ENCODE measurements at regions not wholly inside any gene's neighbourhood (a gene's known extent, or its start where the extent isn't known, plus 50 kb on each side); places are given as distances from the start of the nearest gene placed in this dataset.

DNA sequence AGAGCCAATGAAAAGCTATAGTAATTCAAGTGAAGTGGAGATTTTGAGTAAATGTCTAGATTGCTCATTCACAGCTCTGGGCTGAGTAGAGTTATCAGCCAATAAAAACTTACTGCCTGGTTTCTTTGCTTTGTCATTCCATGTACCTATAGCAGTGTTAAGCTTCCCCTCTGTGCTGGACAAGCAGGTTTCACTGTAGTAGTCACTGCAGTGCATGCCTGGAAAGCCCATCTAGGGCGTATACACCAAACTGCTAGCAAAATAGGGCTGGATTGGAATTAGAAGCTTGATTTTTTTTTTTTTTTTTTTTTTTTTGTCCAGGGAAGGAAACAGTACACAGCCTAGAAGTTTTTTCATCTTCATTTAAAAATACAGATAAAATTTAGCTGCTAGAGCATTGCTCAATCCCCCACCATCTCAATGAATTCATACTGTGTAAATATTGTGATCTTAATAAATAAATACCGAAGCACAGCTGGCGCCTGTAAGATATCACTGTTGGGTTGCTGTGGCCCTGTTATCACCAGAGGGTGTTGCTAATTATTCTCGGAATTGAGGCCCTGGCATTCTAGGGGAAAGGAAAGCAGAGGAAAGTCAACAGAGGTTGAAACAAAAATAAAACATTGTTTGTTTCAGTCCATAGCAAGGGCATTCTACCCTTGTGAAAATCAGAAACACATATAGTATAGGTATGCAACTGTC is 968.5 kb upstream of the GJE1 start:
- TF ChIP-seq, protein P1, sequence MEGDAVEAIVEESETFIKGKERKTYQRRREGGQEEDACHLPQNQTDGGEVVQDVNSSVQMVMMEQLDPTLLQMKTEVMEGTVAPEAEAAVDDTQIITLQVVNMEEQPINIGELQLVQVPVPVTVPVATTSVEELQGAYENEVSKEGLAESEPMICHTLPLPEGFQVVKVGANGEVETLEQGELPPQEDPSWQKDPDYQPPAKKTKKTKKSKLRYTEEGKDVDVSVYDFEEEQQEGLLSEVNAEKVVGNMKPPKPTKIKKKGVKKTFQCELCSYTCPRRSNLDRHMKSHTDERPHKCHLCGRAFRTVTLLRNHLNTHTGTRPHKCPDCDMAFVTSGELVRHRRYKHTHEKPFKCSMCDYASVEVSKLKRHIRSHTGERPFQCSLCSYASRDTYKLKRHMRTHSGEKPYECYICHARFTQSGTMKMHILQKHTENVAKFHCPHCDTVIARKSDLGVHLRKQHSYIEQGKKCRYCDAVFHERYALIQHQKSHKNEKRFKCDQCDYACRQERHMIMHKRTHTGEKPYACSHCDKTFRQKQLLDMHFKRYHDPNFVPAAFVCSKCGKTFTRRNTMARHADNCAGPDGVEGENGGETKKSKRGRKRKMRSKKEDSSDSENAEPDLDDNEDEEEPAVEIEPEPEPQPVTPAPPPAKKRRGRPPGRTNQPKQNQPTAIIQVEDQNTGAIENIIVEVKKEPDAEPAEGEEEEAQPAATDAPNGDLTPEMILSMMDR (IDR thresholded peaks at IDR 0.05): no peak
- TF ChIP-seq EP300 (IDR thresholded peaks at IDR 0.05): no peak
